HepG2 (cell line): ENCODE measurements at regions not wholly inside any gene's neighbourhood (a gene's known extent, or its start where the extent isn't known, plus 50 kb on each side); places are given as distances from the start of the nearest gene placed in this dataset.

Experiments
- CBFB ChIP-seq: sonication (generic); formaldehyde crosslinking; IDR thresholded peaks from 2 replicates; pipeline ENCODE4 v1.4.0; 2020; ENCODE audit warnings: missing genetic modification reagents
- NR3C1 ChIP-seq: sonication (generic); formaldehyde crosslinking; IDR thresholded peaks from 2 replicates; pipeline ENCODE4 v1.4.0; 2020; ENCODE audit warnings: missing genetic modification reagents
- TF ChIP-seq, protein P1 (sequence below): IDR thresholded peaks from 2 replicates; pipeline ENCODE4 v1.6.1; 2012; ENCODE audit warnings: inconsistent platforms
- TF ChIP-seq, protein P2 (sequence below): sonication (generic); formaldehyde crosslinking; IDR thresholded peaks from 2 replicates; pipeline ENCODE4 v1.5.0; 2020; ENCODE audit warnings: mild to moderate bottlenecking, missing genetic modification reagents, moderate library complexity

DNA sequence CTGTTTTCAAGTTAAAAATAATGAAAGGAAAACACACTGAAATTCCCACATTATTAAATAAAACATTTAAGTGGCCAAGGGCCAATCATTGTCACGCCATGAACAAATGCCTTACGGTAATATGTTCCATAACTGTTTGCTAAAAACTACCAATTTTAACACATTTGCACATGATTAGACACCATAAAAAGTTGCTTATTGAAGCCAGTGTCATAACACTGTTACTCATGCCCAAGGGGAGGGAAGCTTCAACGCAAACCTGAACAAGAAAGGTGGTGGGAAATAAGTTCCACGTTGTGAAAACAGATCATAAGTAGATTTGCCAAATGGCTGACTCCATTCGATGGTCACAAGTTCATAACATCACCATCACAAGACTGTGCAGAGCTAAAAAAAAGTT lies 739.3 kb upstream of the FAM241A start:
- no peak for TF ChIP-seq CBFB (CRISPR knock-in tag)
- TF ChIP-seq, protein P1, sequence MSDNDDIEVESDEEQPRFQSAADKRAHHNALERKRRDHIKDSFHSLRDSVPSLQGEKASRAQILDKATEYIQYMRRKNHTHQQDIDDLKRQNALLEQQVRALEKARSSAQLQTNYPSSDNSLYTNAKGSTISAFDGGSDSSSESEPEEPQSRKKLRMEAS, result no peak
- TF ChIP-seq, protein P2, sequence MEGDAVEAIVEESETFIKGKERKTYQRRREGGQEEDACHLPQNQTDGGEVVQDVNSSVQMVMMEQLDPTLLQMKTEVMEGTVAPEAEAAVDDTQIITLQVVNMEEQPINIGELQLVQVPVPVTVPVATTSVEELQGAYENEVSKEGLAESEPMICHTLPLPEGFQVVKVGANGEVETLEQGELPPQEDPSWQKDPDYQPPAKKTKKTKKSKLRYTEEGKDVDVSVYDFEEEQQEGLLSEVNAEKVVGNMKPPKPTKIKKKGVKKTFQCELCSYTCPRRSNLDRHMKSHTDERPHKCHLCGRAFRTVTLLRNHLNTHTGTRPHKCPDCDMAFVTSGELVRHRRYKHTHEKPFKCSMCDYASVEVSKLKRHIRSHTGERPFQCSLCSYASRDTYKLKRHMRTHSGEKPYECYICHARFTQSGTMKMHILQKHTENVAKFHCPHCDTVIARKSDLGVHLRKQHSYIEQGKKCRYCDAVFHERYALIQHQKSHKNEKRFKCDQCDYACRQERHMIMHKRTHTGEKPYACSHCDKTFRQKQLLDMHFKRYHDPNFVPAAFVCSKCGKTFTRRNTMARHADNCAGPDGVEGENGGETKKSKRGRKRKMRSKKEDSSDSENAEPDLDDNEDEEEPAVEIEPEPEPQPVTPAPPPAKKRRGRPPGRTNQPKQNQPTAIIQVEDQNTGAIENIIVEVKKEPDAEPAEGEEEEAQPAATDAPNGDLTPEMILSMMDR (CRISPR knock-in tag), result no peak
- no peak for TF ChIP-seq NR3C1
